ENCODE measurements at regions not wholly inside any gene's neighbourhood (a gene's known extent, or its start where the extent isn't known, plus 50 kb on each side); places are given as distances from the start of the nearest gene placed in this dataset.

GRCh38 chr14:104296388-104297312 is 158.3 kb downstream of the KIF26A start:
- ATAC-seq: no peak
- intact Hi-C loops (cut with DNase I; ENCODE audit: low total_unique reads): no loop called here
- H3K36me3 ChIP-seq: no peaks in the 10 kb centered on the region
- no peak for DNase-seq
- no peaks in the 10 kb centered on the region for H3K4me1 ChIP-seq
- in situ Hi-C loops (cut with MboI; ENCODE audit: low sequenced_read_pairs in 4 of 4): no loop called here
- no peak overlapping the region for H3K4me3 ChIP-seq
- H3K27me3 ChIP-seq: peaks cover 13 to 24% (median 20%) of the 10 kb centered on the region in 3 donors
- TF ChIP-seq POLR2A (IDR thresholded peaks at IDR 0.05): no peak
- no peak for TF ChIP-seq CTCF (IDR thresholded peaks at IDR 0.05 in 4 of 5, conservative IDR thresholded peaks at IDR 0.05 in 1 of 5)
- H3K9me3 ChIP-seq: no peaks in the 10 kb centered on the region
- H3K27ac ChIP-seq: no peak overlapping the region

GRCh38 chr14:104297313-104297704 is 158.9 kb downstream of the KIF26A start:
- ATAC-seq: no peak
- TF ChIP-seq CTCF (IDR thresholded peaks at IDR 0.05 in 4 of 5, conservative IDR thresholded peaks at IDR 0.05 in 1 of 5) (no peak), POLR2A (IDR thresholded peaks at IDR 0.05) (no peak)
- no peak for DNase-seq
- Histone ChIP-seq H3K27ac (no peak overlapping the region), H3K9me3 (no peaks in the 10 kb centered on the region), H3K4me3 (no peak overlapping the region), H3K4me1 (no peaks in the 10 kb centered on the region), H3K36me3 (no peaks in the 10 kb centered on the region), H3K27me3 (peaks cover 13 to 20% (median 18%) of the 10 kb centered on the region in 3 donors)
- intact Hi-C loops (cut with DNase I; ENCODE audit: low total_unique reads) (no loop called here), in situ Hi-C loops (cut with MboI; ENCODE audit: low sequenced_read_pairs in 4 of 4) (no loop called here)

GRCh38 chr14:104297721-104298401 is 159.5 kb downstream of the KIF26A start:
- Histone ChIP-seq H3K36me3 (no peaks in the 10 kb centered on the region), H3K4me3 (no peak overlapping the region), H3K9me3 (no peaks in the 10 kb centered on the region), H3K27ac (no peak overlapping the region), H3K4me1 (no peaks in the 10 kb centered on the region), H3K27me3 (peaks cover 15 to 16% (median 15%) of the 10 kb centered on the region in 3 donors)
- in situ Hi-C loops (cut with MboI; ENCODE audit: low sequenced_read_pairs in 4 of 4) (no loop called here), intact Hi-C loops (cut with DNase I; ENCODE audit: low total_unique reads) (no loop called here)
- ATAC-seq: no peak
- no peak for DNase-seq
- TF ChIP-seq POLR2A (IDR thresholded peaks at IDR 0.05): no peak
- no peak for TF ChIP-seq CTCF (IDR thresholded peaks at IDR 0.05 in 4 of 5, conservative IDR thresholded peaks at IDR 0.05 in 1 of 5)

- DNase-seq (no peak), ATAC-seq (no peak)
- Histone ChIP-seq H3K4me1 (no peaks in the 10 kb centered on the region), H3K4me3 (no peak overlapping the region), H3K27me3 (peaks cover 9 to 15% (median 14%) of the 10 kb centered on the region in 3 donors), H3K27ac (no peak overlapping the region), H3K9me3 (no peaks in the 10 kb centered on the region), H3K36me3 (no peaks in the 10 kb centered on the region)
- TF ChIP-seq POLR2A (IDR thresholded peaks at IDR 0.05) (no peak), CTCF (IDR thresholded peaks at IDR 0.05 in 4 of 5, conservative IDR thresholded peaks at IDR 0.05 in 1 of 5) (no peak)
- intact Hi-C loops (cut with DNase I; ENCODE audit: low total_unique reads) (no loop called here), in situ Hi-C loops (cut with MboI; ENCODE audit: low sequenced_read_pairs in 4 of 4) (no loop called here)
Observed at GRCh38 chr14:104298458-104298857, 160.1 kb downstream of the KIF26A start.
